OCI-LY7 (cell line): ENCODE measurements at regions not wholly inside any gene's neighbourhood (a gene's known extent, or its start where the extent isn't known, plus 50 kb on each side); places are given as distances from the start of the nearest gene placed in this dataset.

Experiments used
- BruUV-seq: library from RNA; stranded (reverse); fragments of 400-500 nt; replicated peaks from 2 replicates; lab custom pipeline; 2021; lab: Mats Ljungman, UMichigan
- CTCF ChIA-PET: fragments of 300-600 bp; sonication (Branson Sonifier 250); formaldehyde crosslinking; loops from one replicate; lab custom pipeline; 2022; ENCODE audit warnings: antibody characterized with exemption; ENCODE audit not compliant: unreplicated experiment; lab: Charles Lee
- POLR2A ChIA-PET: fragments of 300-600 bp; sonication (Branson Sonifier 250); formaldehyde crosslinking; loops from one replicate; lab custom pipeline; 2022; ENCODE audit warnings: antibody characterized with exemption; lab: Charles Lee
- DNase-seq: peaks from one replicate; pipeline ENCODE4 v3.0.0-alpha.2; 2015; ENCODE audit warnings: low spot score
- H2AFZ ChIP-seq: fragments of 200-600 bp; sonication (generic), shearing (Covaris generic); 2 replicates; pipeline ENCODE4 v1.6.1; 2014; ENCODE audit warnings: mild to moderate bottlenecking, antibody characterized with exemption, low read length, moderate library complexity
- H3K27ac ChIP-seq: fragments of 200-600 bp; sonication (generic); 2 replicates; pipeline ENCODE4 v1.5.1; 2014; ENCODE audit warnings: mixed run types, low read depth, mild to moderate bottlenecking, moderate library complexity, low read length, inconsistent platforms; ENCODE audit not compliant: poor library complexity, severe bottlenecking
- H3K36me3 ChIP-seq: fragments of 200-600 bp; sonication (generic); 2 replicates; pipeline ENCODE4 v1.6.1; 2014; ENCODE audit warnings: mild to moderate bottlenecking, antibody characterized with exemption, low read length, moderate library complexity, mixed read lengths; ENCODE audit not compliant: insufficient read depth
- H3K4me1 ChIP-seq: fragments of 200-600 bp; sonication (generic); 2 replicates; pipeline ENCODE4 v1.5.1; 2014; ENCODE audit warnings: mild to moderate bottlenecking, low read length; ENCODE audit not compliant: insufficient read depth, poor library complexity, severe bottlenecking
- H3K4me2 ChIP-seq: fragments of 200-600 bp; sonication (generic); 2 replicates; pipeline ENCODE4 v1.6.1; 2014; ENCODE audit warnings: mild to moderate bottlenecking, low read length
- H3K4me3 ChIP-seq: fragments of 200-600 bp; sonication (generic); 2 replicates; pipeline ENCODE4 v1.5.1; 2014; ENCODE audit warnings: mild to moderate bottlenecking, low read depth, low read length; ENCODE audit not compliant: poor library complexity, severe bottlenecking
- H3K79me2 ChIP-seq: fragments of 200-600 bp; sonication (generic); 2 replicates; pipeline ENCODE4 v1.6.1; 2016; ENCODE audit warnings: low read depth, mild to moderate bottlenecking, low read length, moderate library complexity, mixed read lengths; ENCODE audit not compliant: insufficient read depth
- H3K9me2 ChIP-seq: fragments of 200-600 bp; sonication (generic); 2 replicates; pipeline ENCODE4 v1.6.1; 2016; ENCODE audit warnings: mild to moderate bottlenecking, low read length, mixed read lengths; ENCODE audit not compliant: insufficient read depth
- H3K9me3 ChIP-seq: fragments of 200-600 bp; sonication (generic); 2 replicates; pipeline ENCODE4 v1.6.1; 2014; ENCODE audit warnings: mild to moderate bottlenecking, mixed run types, low read length, mixed read lengths
- H4K20me1 ChIP-seq: fragments of 200-600 bp; sonication (generic); 2 replicates; pipeline ENCODE4 v1.6.1; 2014; ENCODE audit warnings: mild to moderate bottlenecking, antibody characterized with exemption, low read length, moderate library complexity, mixed read lengths; ENCODE audit not compliant: insufficient read depth
- CTCF ChIP-seq: fragments of 200-600 bp; sonication (generic); conservative IDR thresholded peaks from 2 replicates; pipeline ENCODE4 v1.5.1; 2014; ENCODE audit warnings: mild to moderate bottlenecking, antibody characterized with exemption, low read length, moderate library complexity, mixed read lengths
- EZH2phosphoT487 ChIP-seq: fragments of 200-600 bp; sonication (generic); IDR thresholded peaks from 2 replicates; pipeline ENCODE4 v1.6.1; 2018; ENCODE audit warnings: low read depth, borderline replicate concordance, mild to moderate bottlenecking, mixed run types, antibody characterized with exemption, low read length, moderate library complexity, mixed read lengths
- intact Hi-C: fragments of 100-400 bp; cut with micrococcal nuclease; formaldehyde crosslinking; loops from one replicate; pipeline ENCODE4 v1.10.0; 2022; ENCODE audit not compliant: unreplicated experiment

GRCh38 chr12:87152841-87153528, 876.2 kb downstream of the C12orf50 start:
- CTCF ChIA-PET = no interaction called here
- Histone ChIP-seq H3K4me1 (no peaks in the 10 kb centered on the region), H3K4me3 (no peak overlapping the region), H2AFZ (no peak overlapping the region), H3K9me2 (no peaks in the 10 kb centered on the region), H3K36me3 (no peaks in the 10 kb centered on the region), H3K4me2 (no peak overlapping the region), H3K27ac (no peak overlapping the region), H3K79me2 (no peaks in the 10 kb centered on the region), H4K20me1 (no peaks in the 10 kb centered on the region), H3K9me3 (no peaks in the 10 kb centered on the region)
- no peak for DNase-seq
- intact Hi-C loops = no loop called here
- POLR2A ChIA-PET = interaction anchor here (0.6 kb wide), 1 partner anchor 1406 kb away, joined by 5 read pairs; no protein-coding TSS in a partner anchor
- TF ChIP-seq CTCF (no peak), EZH2phosphoT487 (no peak)
- BruUV-seq = no TSS peak

GRCh38 chr12:87152075-87152474, 877.1 kb downstream of the C12orf50 start:
- ChIA-PET CTCF (no interaction called here), POLR2A (no interaction called here)
- no peak overlapping the region for H2AFZ ChIP-seq
- H3K9me2 ChIP-seq = no peaks in the 10 kb centered on the region
- H3K4me3 ChIP-seq = no peak overlapping the region
- H3K4me1 ChIP-seq = no peaks in the 10 kb centered on the region
- H3K9me3 ChIP-seq = no peaks in the 10 kb centered on the region
- H3K79me2 ChIP-seq = no peaks in the 10 kb centered on the region
- H3K4me2 ChIP-seq = no peak overlapping the region
- BruUV-seq = no TSS peak
- TF ChIP-seq CTCF (no peak), EZH2phosphoT487 (no peak)
- no peak overlapping the region for H3K27ac ChIP-seq
- no peaks in the 10 kb centered on the region for H3K36me3 ChIP-seq
- DNase-seq = no peak
- intact Hi-C loops = no loop called here
- no peaks in the 10 kb centered on the region for H4K20me1 ChIP-seq

- Histone ChIP-seq H3K4me2 (no peak overlapping the region), H2AFZ (no peak overlapping the region), H3K9me3 (no peaks in the 10 kb centered on the region), H3K9me2 (no peaks in the 10 kb centered on the region), H4K20me1 (no peaks in the 10 kb centered on the region), H3K4me1 (no peaks in the 10 kb centered on the region), H3K4me3 (no peak overlapping the region), H3K27ac (no peak overlapping the region), H3K36me3 (no peaks in the 10 kb centered on the region), H3K79me2 (no peaks in the 10 kb centered on the region)
- TF ChIP-seq CTCF = no peak
- TF ChIP-seq EZH2phosphoT487 = no peak
- DNase-seq = no peak
- BruUV-seq = no TSS peak
- ChIA-PET CTCF (no interaction called here), POLR2A (interaction anchor here (0.7 kb wide), 1 partner anchor 88 kb away, joined by 3 read pairs; no protein-coding TSS in a partner anchor)
- intact Hi-C loops = no loop called here
Measured at GRCh38 chr12:87150969-87151662, 878.1 kb downstream of the C12orf50 start.
